Nephron (organoid): ENCODE measurements at regions not wholly inside any gene's neighbourhood (a gene's known extent, or its start where the extent isn't known, plus 50 kb on each side); places are given as distances from the start of the nearest gene placed in this dataset.

Source experiments
- H3K27ac Mint-ChIP-seq, 3 experiments: 2 replicates each; pipeline ENCODE4 v1.8.0; 2020; ENCODE audit warnings: mixed read lengths in 3 of 3, mild to moderate bottlenecking in 2 of 3, moderate library complexity in 1 of 3
- H3K27me3 Mint-ChIP-seq: 2 replicates; pipeline ENCODE4 v1.8.0; 2021; ENCODE audit warnings: low read depth, mild to moderate bottlenecking, moderate library complexity, mixed read lengths
- H3K36me3 Mint-ChIP-seq: 2 replicates; pipeline ENCODE4 v1.8.0; 2020; ENCODE audit warnings: low read depth, mixed read lengths
- H3K4me1 Mint-ChIP-seq: 2 replicates; pipeline ENCODE4 v1.8.0; 2020; ENCODE audit warnings: mixed read lengths
- H3K4me3 Mint-ChIP-seq, 3 experiments: 2 replicates each; pipeline ENCODE4 v1.8.0; 2020; ENCODE audit warnings: mild to moderate bottlenecking in 3 of 3, mixed read lengths in 3 of 3, moderate library complexity in 2 of 3
- H3K9me3 Mint-ChIP-seq: 2 replicates; pipeline ENCODE4 v1.8.0; 2020; ENCODE audit warnings: mixed read lengths
- TF ChIP-seq, protein P1 (sequence below), 3 experiments: fragments of 200-600 bp; sonication (generic); IDR thresholded peaks; one replicate each; pipeline ENCODE4 v1.5.0; 2021; ENCODE audit warnings: antibody characterized with exemption in 3 of 3; ENCODE audit not compliant: unreplicated experiment in 3 of 3

DNA sequence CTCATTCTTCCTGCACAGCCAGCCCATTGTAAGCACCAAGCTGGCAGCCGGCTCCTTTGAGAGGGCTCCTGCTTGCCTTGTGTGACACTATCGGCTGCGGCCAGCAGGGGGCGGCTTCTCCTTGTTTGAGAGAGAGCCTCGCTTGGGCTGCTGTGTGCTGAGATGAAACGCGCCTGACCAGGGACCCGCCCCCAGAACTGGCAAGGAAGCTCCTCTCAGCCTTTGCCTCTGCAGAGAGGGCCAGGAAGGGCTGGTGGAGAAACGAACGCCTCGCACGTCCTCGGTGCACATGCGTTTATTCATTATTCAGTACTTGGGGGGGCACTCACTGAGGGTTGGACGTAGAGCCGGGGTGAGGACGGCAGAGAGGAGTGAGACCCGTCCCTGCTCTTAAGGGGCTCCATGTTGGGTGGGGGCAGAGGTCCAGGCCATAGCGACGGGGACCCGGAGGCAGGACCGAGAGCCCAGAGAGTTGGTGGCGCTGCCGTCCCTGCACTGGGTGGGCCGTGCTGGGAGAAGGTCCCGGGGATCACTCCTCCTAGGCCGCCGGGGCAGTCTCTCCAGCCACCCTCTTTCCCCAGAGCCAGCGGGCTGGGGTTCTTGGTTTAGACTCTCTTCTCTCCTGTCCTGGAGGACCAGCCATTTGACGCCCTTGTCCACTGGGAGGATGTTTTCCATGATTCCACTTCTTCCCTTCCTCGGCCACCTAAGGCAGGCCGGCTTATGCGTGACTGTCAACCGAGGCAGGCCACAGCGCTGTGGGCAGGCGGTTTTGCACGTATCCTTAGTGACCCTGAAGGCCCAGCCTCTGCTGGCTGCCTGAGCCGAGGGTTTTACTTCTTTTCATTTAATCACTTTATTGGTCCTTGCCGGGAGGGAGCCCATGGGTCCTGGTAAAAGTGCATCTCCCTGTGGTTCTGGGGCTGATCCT lies 174.5 kb downstream of the KATNAL1 start:
- Mint-ChIP-seq H3K9me3 (no peaks in the 10 kb centered on the region), H3K27me3 (peaks cover 11% of the 10 kb centered on the region), H3K4me3 (peak overlapping the region in 2 of 3 experiments; percentile 30 to 35), H3K4me1 (peaks cover 25% of the 10 kb centered on the region), H3K36me3 (no peaks in the 10 kb centered on the region), H3K27ac (peak overlapping the region in 1 of 3 experiments; percentile 13)
- TF ChIP-seq, protein P1, sequence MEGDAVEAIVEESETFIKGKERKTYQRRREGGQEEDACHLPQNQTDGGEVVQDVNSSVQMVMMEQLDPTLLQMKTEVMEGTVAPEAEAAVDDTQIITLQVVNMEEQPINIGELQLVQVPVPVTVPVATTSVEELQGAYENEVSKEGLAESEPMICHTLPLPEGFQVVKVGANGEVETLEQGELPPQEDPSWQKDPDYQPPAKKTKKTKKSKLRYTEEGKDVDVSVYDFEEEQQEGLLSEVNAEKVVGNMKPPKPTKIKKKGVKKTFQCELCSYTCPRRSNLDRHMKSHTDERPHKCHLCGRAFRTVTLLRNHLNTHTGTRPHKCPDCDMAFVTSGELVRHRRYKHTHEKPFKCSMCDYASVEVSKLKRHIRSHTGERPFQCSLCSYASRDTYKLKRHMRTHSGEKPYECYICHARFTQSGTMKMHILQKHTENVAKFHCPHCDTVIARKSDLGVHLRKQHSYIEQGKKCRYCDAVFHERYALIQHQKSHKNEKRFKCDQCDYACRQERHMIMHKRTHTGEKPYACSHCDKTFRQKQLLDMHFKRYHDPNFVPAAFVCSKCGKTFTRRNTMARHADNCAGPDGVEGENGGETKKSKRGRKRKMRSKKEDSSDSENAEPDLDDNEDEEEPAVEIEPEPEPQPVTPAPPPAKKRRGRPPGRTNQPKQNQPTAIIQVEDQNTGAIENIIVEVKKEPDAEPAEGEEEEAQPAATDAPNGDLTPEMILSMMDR (IDR thresholded peaks at IDR 0.05; ENCODE audit: unreplicated experiment in 3 of 3) = peak; percentile 88 to 95 (median 89)

DNA sequence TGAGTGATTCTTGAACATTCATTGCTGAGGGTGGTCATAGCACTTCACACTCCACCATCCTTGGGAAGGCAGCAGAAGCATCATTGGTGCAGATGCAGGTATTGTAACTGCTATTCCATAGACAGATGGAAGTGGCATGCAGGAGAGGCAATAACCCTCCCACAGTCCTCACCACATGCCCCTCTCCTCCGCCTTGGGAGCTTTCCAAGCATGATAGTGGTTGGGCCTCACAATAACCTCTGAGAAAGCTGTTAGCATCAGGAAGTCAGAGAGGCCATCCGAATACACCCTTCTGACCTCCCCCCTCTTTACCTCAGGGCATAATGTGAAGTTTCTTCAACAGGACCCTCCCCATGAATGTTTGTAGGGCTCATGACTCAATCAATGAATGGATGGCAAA lies 177.9 kb downstream of the KATNAL1 start:
- Mint-ChIP-seq H3K4me1 (peaks cover 30% of the 10 kb centered on the region), H3K27ac (no peak overlapping the region), H3K36me3 (no peaks in the 10 kb centered on the region), H3K27me3 (peaks cover 6% of the 10 kb centered on the region), H3K4me3 (no peak overlapping the region), H3K9me3 (no peaks in the 10 kb centered on the region)
- TF ChIP-seq, protein P1 (IDR thresholded peaks at IDR 0.05; ENCODE audit: unreplicated experiment in 3 of 3) = no peak

DNA sequence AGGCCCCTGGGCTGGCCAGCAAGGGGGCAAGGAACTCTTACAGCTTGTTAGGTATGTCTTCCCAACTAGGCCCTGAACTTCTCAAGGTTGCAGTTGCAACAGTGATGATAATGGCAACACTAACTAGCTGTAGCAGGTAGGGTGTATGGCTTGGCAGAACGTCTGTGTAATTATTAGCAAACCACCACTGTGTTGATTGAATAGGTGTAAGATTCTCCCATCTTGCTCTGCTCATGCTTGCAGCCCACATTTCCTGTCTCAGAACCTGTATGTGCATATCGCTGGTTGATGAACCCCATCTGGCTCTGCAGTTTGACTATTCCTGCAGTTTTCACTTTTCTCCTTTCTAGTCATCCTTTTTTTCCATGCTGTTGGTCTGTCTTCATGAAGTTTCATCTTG lies 178.8 kb downstream of the KATNAL1 start:
- peaks cover 23% of the 10 kb centered on the region for H3K4me1 Mint-ChIP-seq

DNA sequence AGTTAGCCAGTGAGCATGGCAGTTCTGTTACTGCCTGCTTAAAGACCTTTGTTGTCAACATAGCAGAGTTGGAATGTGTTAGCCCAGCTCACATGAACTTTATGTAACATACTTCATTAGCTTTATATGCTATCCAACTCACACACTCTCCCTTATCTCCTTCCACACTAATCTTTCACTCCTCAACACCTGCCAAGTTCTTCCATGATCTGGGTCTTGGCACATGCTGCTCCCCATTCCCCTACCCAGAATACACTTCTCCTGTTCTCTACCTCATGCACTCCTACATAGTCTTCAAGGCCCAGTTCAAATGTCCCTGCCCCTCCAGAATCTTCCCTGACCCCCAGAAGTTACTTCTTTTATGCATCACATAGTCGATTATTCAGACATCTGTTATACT lies 179.3 kb downstream of the KATNAL1 start:
- Mint-ChIP-seq H3K36me3 (no peaks in the 10 kb centered on the region), H3K27me3 (no peaks in the 10 kb centered on the region), H3K9me3 (no peaks in the 10 kb centered on the region), H3K4me1 (peaks cover 18% of the 10 kb centered on the region), H3K27ac (no peak overlapping the region), H3K4me3 (no peak overlapping the region)
- TF ChIP-seq, protein P1 (IDR thresholded peaks at IDR 0.05; ENCODE audit: unreplicated experiment in 3 of 3) = no peak

More for the DNA sequence above, 178.8 kb downstream of the KATNAL1 start:
- Mint-ChIP-seq H3K36me3 (no peaks in the 10 kb centered on the region), H3K27me3 (peaks cover under 1% of the 10 kb centered on the region), H3K4me3 (no peak overlapping the region), H3K27ac (no peak overlapping the region), H3K9me3 (no peaks in the 10 kb centered on the region)
- TF ChIP-seq, protein P1 (IDR thresholded peaks at IDR 0.05; ENCODE audit: unreplicated experiment in 3 of 3) = no peak

DNA sequence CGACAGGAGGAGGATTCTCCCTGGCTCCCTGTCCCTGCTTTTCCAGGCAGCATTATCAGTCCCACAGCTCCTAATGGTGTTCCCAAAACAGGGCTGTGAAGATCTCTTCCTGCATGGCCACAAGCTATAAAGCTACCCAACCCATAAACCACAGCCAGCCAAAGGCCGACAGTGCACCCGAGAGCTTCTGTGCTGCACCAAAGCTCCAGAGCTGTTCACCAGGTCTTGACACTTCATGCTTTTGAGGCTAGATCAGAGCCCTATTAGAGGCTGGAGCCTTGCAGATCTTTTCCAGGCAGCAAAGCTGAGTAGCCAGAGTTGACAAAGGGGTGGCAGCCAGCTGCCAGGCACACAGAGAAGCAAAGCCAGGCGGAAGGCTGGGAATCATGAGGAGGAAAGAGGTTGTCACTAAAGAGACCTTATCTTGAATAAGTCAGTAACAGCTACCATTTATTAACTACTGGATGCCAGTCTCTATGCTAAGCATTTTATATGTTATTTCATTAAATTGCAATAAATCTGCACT lies 180.4 kb downstream of the KATNAL1 start:
- no peak overlapping the region for H3K27ac Mint-ChIP-seq
- H3K4me1 Mint-ChIP-seq = peaks cover 12% of the 10 kb centered on the region
- H3K4me3 Mint-ChIP-seq = no peak overlapping the region
- H3K36me3 Mint-ChIP-seq = no peaks in the 10 kb centered on the region
- H3K9me3 Mint-ChIP-seq = no peaks in the 10 kb centered on the region
- TF ChIP-seq, protein P1 (IDR thresholded peaks at IDR 0.05; ENCODE audit: unreplicated experiment in 3 of 3) = no peak
- no peaks in the 10 kb centered on the region for H3K27me3 Mint-ChIP-seq
